OCI-LY7 (cell line): ENCODE measurements at regions not wholly inside any gene's neighbourhood (a gene's known extent, or its start where the extent isn't known, plus 50 kb on each side); places are given as distances from the start of the nearest gene placed in this dataset.

Experiments
- BruUV-seq: library from RNA; stranded (reverse); fragments of 400-500 nt; replicated peaks from 2 replicates; lab custom pipeline; 2021; lab: Mats Ljungman, UMichigan
- CTCF ChIA-PET: fragments of 300-600 bp; sonication (Branson Sonifier 250); formaldehyde crosslinking; loops from one replicate; lab custom pipeline; 2022; ENCODE audit warnings: antibody characterized with exemption; ENCODE audit not compliant: unreplicated experiment; lab: Charles Lee
- POLR2A ChIA-PET: fragments of 300-600 bp; sonication (Branson Sonifier 250); formaldehyde crosslinking; loops from one replicate; lab custom pipeline; 2022; ENCODE audit warnings: antibody characterized with exemption; lab: Charles Lee
- DNase-seq: peaks from one replicate; pipeline ENCODE4 v3.0.0-alpha.2; 2015; ENCODE audit warnings: low spot score
- H2AFZ ChIP-seq: fragments of 200-600 bp; sonication (generic), shearing (Covaris generic); 2 replicates; pipeline ENCODE4 v1.6.1; 2014; ENCODE audit warnings: mild to moderate bottlenecking, antibody characterized with exemption, low read length, moderate library complexity
- H3K27ac ChIP-seq: fragments of 200-600 bp; sonication (generic); 2 replicates; pipeline ENCODE4 v1.5.1; 2014; ENCODE audit warnings: mixed run types, low read depth, mild to moderate bottlenecking, moderate library complexity, low read length, inconsistent platforms; ENCODE audit not compliant: poor library complexity, severe bottlenecking
- H3K36me3 ChIP-seq: fragments of 200-600 bp; sonication (generic); 2 replicates; pipeline ENCODE4 v1.6.1; 2014; ENCODE audit warnings: mild to moderate bottlenecking, antibody characterized with exemption, low read length, moderate library complexity, mixed read lengths; ENCODE audit not compliant: insufficient read depth
- H3K4me1 ChIP-seq: fragments of 200-600 bp; sonication (generic); 2 replicates; pipeline ENCODE4 v1.5.1; 2014; ENCODE audit warnings: mild to moderate bottlenecking, low read length; ENCODE audit not compliant: insufficient read depth, poor library complexity, severe bottlenecking
- H3K4me2 ChIP-seq: fragments of 200-600 bp; sonication (generic); 2 replicates; pipeline ENCODE4 v1.6.1; 2014; ENCODE audit warnings: mild to moderate bottlenecking, low read length
- H3K4me3 ChIP-seq: fragments of 200-600 bp; sonication (generic); 2 replicates; pipeline ENCODE4 v1.5.1; 2014; ENCODE audit warnings: mild to moderate bottlenecking, low read depth, low read length; ENCODE audit not compliant: poor library complexity, severe bottlenecking
- H3K79me2 ChIP-seq: fragments of 200-600 bp; sonication (generic); 2 replicates; pipeline ENCODE4 v1.6.1; 2016; ENCODE audit warnings: low read depth, mild to moderate bottlenecking, low read length, moderate library complexity, mixed read lengths; ENCODE audit not compliant: insufficient read depth
- H3K9me2 ChIP-seq: fragments of 200-600 bp; sonication (generic); 2 replicates; pipeline ENCODE4 v1.6.1; 2016; ENCODE audit warnings: mild to moderate bottlenecking, low read length, mixed read lengths; ENCODE audit not compliant: insufficient read depth
- H3K9me3 ChIP-seq: fragments of 200-600 bp; sonication (generic); 2 replicates; pipeline ENCODE4 v1.6.1; 2014; ENCODE audit warnings: mild to moderate bottlenecking, mixed run types, low read length, mixed read lengths
- H4K20me1 ChIP-seq: fragments of 200-600 bp; sonication (generic); 2 replicates; pipeline ENCODE4 v1.6.1; 2014; ENCODE audit warnings: mild to moderate bottlenecking, antibody characterized with exemption, low read length, moderate library complexity, mixed read lengths; ENCODE audit not compliant: insufficient read depth
- EZH2phosphoT487 ChIP-seq: fragments of 200-600 bp; sonication (generic); IDR thresholded peaks from 2 replicates; pipeline ENCODE4 v1.6.1; 2018; ENCODE audit warnings: low read depth, borderline replicate concordance, mild to moderate bottlenecking, mixed run types, antibody characterized with exemption, low read length, moderate library complexity, mixed read lengths
- intact Hi-C: fragments of 100-400 bp; cut with micrococcal nuclease; formaldehyde crosslinking; loops from one replicate; pipeline ENCODE4 v1.10.0; 2022; ENCODE audit not compliant: unreplicated experiment
- TF ChIP-seq, protein P1 (sequence below): fragments of 200-600 bp; sonication (generic); conservative IDR thresholded peaks from 2 replicates; pipeline ENCODE4 v1.5.1; 2014; ENCODE audit warnings: mild to moderate bottlenecking, antibody characterized with exemption, low read length, moderate library complexity, mixed read lengths

DNA sequence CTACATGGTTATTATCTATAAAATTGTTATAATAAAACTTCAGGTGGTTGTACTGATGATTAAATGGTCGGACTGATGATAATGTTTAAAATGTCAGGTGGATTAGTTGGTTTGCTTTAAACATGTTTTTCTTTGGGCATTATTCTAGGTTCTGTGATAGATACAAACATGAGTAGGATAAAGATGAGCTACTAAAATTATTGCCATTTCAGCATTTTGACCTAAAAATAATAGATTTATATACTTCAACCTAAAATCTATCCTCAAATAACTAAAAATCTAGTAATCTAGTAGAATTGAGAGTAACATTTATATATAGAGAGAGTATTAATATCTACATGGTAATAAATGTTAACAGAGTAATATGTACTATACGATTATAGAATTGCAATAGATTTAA, 241.7 kb upstream of the CDH8 start:
- Histone ChIP-seq H4K20me1 (no peaks in the 10 kb centered on the region), H3K36me3 (no peaks in the 10 kb centered on the region), H3K27ac (no peak overlapping the region), H3K4me3 (no peak overlapping the region), H2AFZ (no peak overlapping the region), H3K9me2 (no peaks in the 10 kb centered on the region), H3K4me1 (no peaks in the 10 kb centered on the region), H3K4me2 (no peak overlapping the region), H3K9me3 (no peaks in the 10 kb centered on the region), H3K79me2 (no peaks in the 10 kb centered on the region)
- POLR2A ChIA-PET: no interaction called here
- TF ChIP-seq, protein P1, sequence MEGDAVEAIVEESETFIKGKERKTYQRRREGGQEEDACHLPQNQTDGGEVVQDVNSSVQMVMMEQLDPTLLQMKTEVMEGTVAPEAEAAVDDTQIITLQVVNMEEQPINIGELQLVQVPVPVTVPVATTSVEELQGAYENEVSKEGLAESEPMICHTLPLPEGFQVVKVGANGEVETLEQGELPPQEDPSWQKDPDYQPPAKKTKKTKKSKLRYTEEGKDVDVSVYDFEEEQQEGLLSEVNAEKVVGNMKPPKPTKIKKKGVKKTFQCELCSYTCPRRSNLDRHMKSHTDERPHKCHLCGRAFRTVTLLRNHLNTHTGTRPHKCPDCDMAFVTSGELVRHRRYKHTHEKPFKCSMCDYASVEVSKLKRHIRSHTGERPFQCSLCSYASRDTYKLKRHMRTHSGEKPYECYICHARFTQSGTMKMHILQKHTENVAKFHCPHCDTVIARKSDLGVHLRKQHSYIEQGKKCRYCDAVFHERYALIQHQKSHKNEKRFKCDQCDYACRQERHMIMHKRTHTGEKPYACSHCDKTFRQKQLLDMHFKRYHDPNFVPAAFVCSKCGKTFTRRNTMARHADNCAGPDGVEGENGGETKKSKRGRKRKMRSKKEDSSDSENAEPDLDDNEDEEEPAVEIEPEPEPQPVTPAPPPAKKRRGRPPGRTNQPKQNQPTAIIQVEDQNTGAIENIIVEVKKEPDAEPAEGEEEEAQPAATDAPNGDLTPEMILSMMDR: no peak
- no peak for TF ChIP-seq EZH2phosphoT487
- CTCF ChIA-PET: no interaction called here
- DNase-seq: no peak
- no TSS peak for BruUV-seq
- intact Hi-C loops: no loop called here

DNA sequence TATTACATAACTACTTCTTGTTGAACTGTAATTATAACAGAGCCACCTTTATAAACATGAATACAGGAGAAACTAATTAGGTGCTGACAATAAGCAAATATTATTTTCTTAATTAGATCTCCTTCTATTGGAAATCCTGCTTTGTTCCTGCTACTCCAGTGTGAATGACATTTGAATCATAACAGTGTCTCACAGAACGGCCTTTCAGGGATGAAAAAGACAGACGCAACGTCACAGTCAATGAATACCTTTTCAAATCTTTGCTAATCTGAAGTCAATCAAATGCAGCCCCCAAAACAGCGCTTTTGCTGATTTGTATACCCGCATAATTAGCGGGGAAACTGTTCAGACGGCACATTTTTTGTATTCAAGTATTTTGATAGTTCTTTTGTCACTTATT, 240.4 kb upstream of the CDH8 start:
- TF ChIP-seq, protein P1: no peak
- no peak for TF ChIP-seq EZH2phosphoT487
- no peaks in the 10 kb centered on the region for H4K20me1 ChIP-seq
- no peak for DNase-seq
- H3K27ac ChIP-seq: no peak overlapping the region
- no peaks in the 10 kb centered on the region for H3K36me3 ChIP-seq
- H3K4me3 ChIP-seq: no peak overlapping the region
- ChIA-PET POLR2A (no interaction called here), CTCF (no interaction called here)
- H3K79me2 ChIP-seq: no peaks in the 10 kb centered on the region
- no peaks in the 10 kb centered on the region for H3K4me1 ChIP-seq
- intact Hi-C loops: no loop called here
- no peak overlapping the region for H2AFZ ChIP-seq
- H3K9me2 ChIP-seq: no peaks in the 10 kb centered on the region
- H3K9me3 ChIP-seq: no peaks in the 10 kb centered on the region
- no peak overlapping the region for H3K4me2 ChIP-seq
- no TSS peak for BruUV-seq

DNA sequence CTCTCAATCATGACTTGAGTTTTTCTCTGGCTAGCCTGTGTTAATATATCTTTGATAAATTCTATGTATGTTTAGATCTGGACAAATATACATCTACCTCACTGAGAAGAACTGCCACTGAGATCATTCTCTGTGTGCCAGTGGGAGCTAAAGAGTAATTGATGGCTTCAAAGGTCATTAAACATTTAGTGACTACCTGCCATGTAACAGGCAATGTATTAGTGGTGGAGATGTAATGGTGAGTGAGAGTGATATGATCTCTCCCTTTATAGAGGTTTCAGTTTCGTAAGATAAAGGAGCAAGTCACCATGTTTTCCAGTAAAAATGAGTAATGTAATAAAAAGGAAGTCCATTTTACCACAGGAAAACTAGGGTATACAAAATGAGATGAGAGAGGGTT, 235.8 kb upstream of the CDH8 start:
- no TSS peak for BruUV-seq
- no peaks in the 10 kb centered on the region for H3K9me2 ChIP-seq

More for the DNA sequence above, 235.8 kb upstream of the CDH8 start:
- no peak for TF ChIP-seq EZH2phosphoT487
- TF ChIP-seq, protein P1: no peak
- POLR2A ChIA-PET: no interaction called here
- Histone ChIP-seq H3K4me3 (no peak overlapping the region), H3K9me3 (no peaks in the 10 kb centered on the region), H4K20me1 (no peaks in the 10 kb centered on the region), H3K27ac (no peak overlapping the region), H3K4me2 (no peak overlapping the region), H3K36me3 (no peaks in the 10 kb centered on the region), H3K79me2 (no peaks in the 10 kb centered on the region), H3K4me1 (no peaks in the 10 kb centered on the region), H2AFZ (no peak overlapping the region)
- CTCF ChIA-PET: no interaction called here
- DNase-seq: no peak
- intact Hi-C loops: no loop called here
